ENCODE measurements at regions not wholly inside any gene's neighbourhood (a gene's known extent, or its start where the extent isn't known, plus 50 kb on each side); places are given as distances from the start of the nearest gene placed in this dataset.

GRCh38 chrX:130507015-130507414 is 105.2 kb downstream of the RBMX2 start:
- H3K79me1 ChIP-seq (ENCODE audit: low read depth, low read length) = no peaks in the 10 kb centered on the region

More at GRCh38 chrX:130507015-130507414, 105.2 kb downstream of the RBMX2 start:
- H3K23ac ChIP-seq (ENCODE audit: insufficient read length) = no peak overlapping the region
- DNase-seq (ENCODE audit: low read depth in 1 of 2, low spot score in 2 of 2) (no peak), FAIRE-seq (no peak)
- no peak overlapping the region for H3K9ac ChIP-seq (replicated peaks in 1 of 4; ENCODE audit: extremely low read depth in 1 of 4, low read depth in 3 of 4, low read length in 3 of 4)
- H4K8ac ChIP-seq (ENCODE audit: extremely low read depth, insufficient read depth, low read length) = no peak overlapping the region
- H3K4me3 ChIP-seq (ENCODE audit: extremely low read depth in 1 of 4, insufficient read depth in 2 of 4, low read depth in 3 of 4, low read length in 4 of 4) = no peak overlapping the region
- H2BK20ac ChIP-seq (ENCODE audit: low read length) = no peak overlapping the region
- no peaks in the 10 kb centered on the region for H3K79me2 ChIP-seq (ENCODE audit: control insufficient read depth in 1 of 2, insufficient read depth in 2 of 2, low read length in 2 of 2)
- no peaks in the 10 kb centered on the region for H3K9me3 ChIP-seq (ENCODE audit: insufficient read depth in 2 of 2, low read depth in 1 of 2, low read length in 1 of 2)
- H2BK5ac ChIP-seq (ENCODE audit: low read depth, low read length) = no peak overlapping the region
- no peaks in the 10 kb centered on the region for H3K27me3 ChIP-seq (replicated peaks in 1 of 4; ENCODE audit: control insufficient read depth in 3 of 4, extremely low read depth in 1 of 4, insufficient read depth in 3 of 4, low read length in 3 of 4)
- no peaks in the 10 kb centered on the region for H4K20me1 ChIP-seq (replicated peaks in 1 of 2; ENCODE audit: control insufficient read depth in 1 of 2, insufficient read depth in 2 of 2, low read length in 2 of 2)
- no peak overlapping the region for H3K4ac ChIP-seq (replicated peaks; ENCODE audit: insufficient read length, low read depth, low read length)
- no peak overlapping the region for H4K91ac ChIP-seq (replicated peaks; ENCODE audit: insufficient read length, low read length)
- H3K27ac ChIP-seq (ENCODE audit: low read depth, low read length) = no peak overlapping the region
- no peak overlapping the region for H3K14ac ChIP-seq (ENCODE audit: insufficient read length)
- TF ChIP-seq MAX (IDR thresholded peaks at IDR 0.05) (no peak), E2F6 (IDR thresholded peaks at IDR 0.05) (no peak), TCF12 (IDR thresholded peaks at IDR 0.05; ENCODE audit: low read depth, low read length) (no peak), ZNF274 (IDR thresholded peaks at IDR 0.05; ENCODE audit: borderline replicate concordance, extremely low read depth, low read length) (no peak), SIN3A (conservative IDR thresholded peaks at IDR 0.05 in 1 of 2, IDR thresholded peaks at IDR 0.05 in 1 of 2; ENCODE audit: low read depth in 1 of 2, low read length in 2 of 2) (no peak), NRF1 (IDR thresholded peaks at IDR 0.05; ENCODE audit: low read depth, low read length) (no peak), SUZ12 (IDR thresholded peaks at IDR 0.05; ENCODE audit: low read length) (no peak)
- H2BK15ac ChIP-seq (ENCODE audit: low read length) = no peak overlapping the region
- no peak overlapping the region for H3K18ac ChIP-seq (ENCODE audit: extremely low read depth, low read length)
- ChIA-PET CTCF (ENCODE audit: partially characterized antibody) (no interaction called here), POLR2A (ENCODE audit: partially characterized antibody) (no interaction called here)
- no peak overlapping the region for H2AK5ac ChIP-seq (ENCODE audit: low read depth, low read length)
- no peak overlapping the region for H3K56ac ChIP-seq (replicated peaks; ENCODE audit: insufficient read length, low read depth, low read length)
- H3K23me2 ChIP-seq (ENCODE audit: low read depth, low read length) = no peaks in the 10 kb centered on the region
- no peak overlapping the region for H2BK120ac ChIP-seq (replicated peaks; ENCODE audit: low read depth, low read length)
- no peaks in the 10 kb centered on the region; a peak in 1 of 7 replicates for H3K4me1 ChIP-seq (replicated peaks in 1 of 4; ENCODE audit: control insufficient read depth in 3 of 4, insufficient read depth in 4 of 4, low read length in 3 of 4)
- H4K5ac ChIP-seq (ENCODE audit: insufficient read length, low read depth, low read length) = no peak overlapping the region
- no peaks in the 10 kb centered on the region for H3K36me3 ChIP-seq (ENCODE audit: control insufficient read depth in 2 of 4, insufficient read depth in 4 of 4, low read length in 3 of 4)
- no peak overlapping the region for H3K4me2 ChIP-seq (ENCODE audit: insufficient read depth in 1 of 2, low read depth in 2 of 2, low read length in 2 of 2)
- no peak overlapping the region for H2AFZ ChIP-seq (ENCODE audit: low read length)
- WGBS, 2 experiments (ENCODE audit: extremely low coverage in 1 of 2, insufficient coverage in 1 of 2, insufficient read length in 1 of 2, insufficient replicate concordance in 2 of 2, low coverage in 1 of 2, low lambda C conversion rate in 2 of 2, missing lambda C conversion rate in 1 of 2) = 100% methylated on average over 2 of the region's 2 CpGs; no CpG with 5 or more reads in 1 of the 2 experiments
- no peak overlapping the region for H2BK12ac ChIP-seq (ENCODE audit: low read depth, low read length)
